Pancreas (tissue), 10 donors: ENCODE measurements at regions not wholly inside any gene's neighbourhood (a gene's known extent, or its start where the extent isn't known, plus 50 kb on each side); places are given as distances from the start of the nearest gene placed in this dataset.
"Not testable (repeated sequence)": the region's sequence is repeated elsewhere in the genome, so short reads cannot be mapped to it uniquely, and the experiment has no call there.

Experiments
- ATAC-seq, 4 donors: fragments of 200-7000 bp; cut with Tn5 transposase; one replicate each; pipeline versions ENCODE4 v1.8.0 to v1.9.1; 2020; ENCODE audit warnings: mild to moderate bottlenecking in 4 of 4, moderate library complexity in 4 of 4
- DNase-seq, 6 donors: peaks; one replicate each; pipeline ENCODE4 v3.0.0-alpha.2; 2020
- FAIRE-seq: peaks from 2 replicates; lab custom pipeline; 2012; peaks lifted over from hg19 to GRCh38; lab: Jason Lieb, UNC
- H3K27ac ChIP-seq, 4 donors: fragments of 200-600 bp; sonication (generic); 1 replicate in 3 of 4; 2 replicates in 1 of 4; pipeline versions ENCODE4 v1.5.0 to v1.8.0; 2020
- H3K27me3 ChIP-seq, 4 donors: fragments of 200-600 bp; one replicate each; pipeline ENCODE4 v1.8.0; 2021
- H3K36me3 ChIP-seq, 3 donors: fragments of 200-600 bp; sonication (generic) in 1 of 3; one replicate each; pipeline versions ENCODE4 v1.5.0 to v1.8.0; 2020 to 2021
- H3K4me1 ChIP-seq, 3 donors: fragments of 200-600 bp; one replicate each; pipeline ENCODE4 v1.8.0; 2021
- H3K4me3 ChIP-seq, 4 donors: fragments of 200-600 bp; sonication (generic) in 2 of 4; one replicate each; pipeline versions ENCODE4 v1.5.0 to v1.8.0; 2020 to 2021
- H3K9me3 ChIP-seq, 4 donors: fragments of 200-600 bp; one replicate each; pipeline ENCODE4 v1.8.0; 2021
- WGBS, 2 donors: extraction: QIAGEN DNeasy Blood & Tissue Kit; methylation state at CpG; one replicate each; pipeline ENCODE4 v1.1.7; 2013; 5-methylcytosine and 5-hydroxymethylcytosine counted together
- intact Hi-C, 3 donors: fragments of 100-400 bp; cut with DNase I; formaldehyde crosslinking; loops; one replicate each; pipeline versions ENCODE4 v1.11.1 to v1.14.2; 2022
- TF ChIP-seq, protein P1 (sequence below), 4 donors: fragments of 200-600 bp; sonication (generic) in 3 of 4; IDR thresholded peaks; one replicate each; pipeline versions ENCODE4 v1.5.0 to v1.8.0; 2021; ENCODE audit warnings: antibody characterized with exemption in 4 of 4
- donor health status: healthy with polysubstance abuse.
- donor health status: DM: no; HTN: no; CAD: no; lungs with moderate emphysema.
- donor health status: DM: no; HTN: no; CAD: no.
- donor health status: control.
- donor health status: control.
- donor health status: Bipolar disorder and iron deficiency.
- donor health status: DM: yes; HTN: yes; CAD: no.
- donor health status: DM: no; HTN: no; CAD: no.
- donor health status: DM: no; HTN: no; CAD: no.
- donor health status: DM: yes; HTN: yes; CAD: no.

DNA sequence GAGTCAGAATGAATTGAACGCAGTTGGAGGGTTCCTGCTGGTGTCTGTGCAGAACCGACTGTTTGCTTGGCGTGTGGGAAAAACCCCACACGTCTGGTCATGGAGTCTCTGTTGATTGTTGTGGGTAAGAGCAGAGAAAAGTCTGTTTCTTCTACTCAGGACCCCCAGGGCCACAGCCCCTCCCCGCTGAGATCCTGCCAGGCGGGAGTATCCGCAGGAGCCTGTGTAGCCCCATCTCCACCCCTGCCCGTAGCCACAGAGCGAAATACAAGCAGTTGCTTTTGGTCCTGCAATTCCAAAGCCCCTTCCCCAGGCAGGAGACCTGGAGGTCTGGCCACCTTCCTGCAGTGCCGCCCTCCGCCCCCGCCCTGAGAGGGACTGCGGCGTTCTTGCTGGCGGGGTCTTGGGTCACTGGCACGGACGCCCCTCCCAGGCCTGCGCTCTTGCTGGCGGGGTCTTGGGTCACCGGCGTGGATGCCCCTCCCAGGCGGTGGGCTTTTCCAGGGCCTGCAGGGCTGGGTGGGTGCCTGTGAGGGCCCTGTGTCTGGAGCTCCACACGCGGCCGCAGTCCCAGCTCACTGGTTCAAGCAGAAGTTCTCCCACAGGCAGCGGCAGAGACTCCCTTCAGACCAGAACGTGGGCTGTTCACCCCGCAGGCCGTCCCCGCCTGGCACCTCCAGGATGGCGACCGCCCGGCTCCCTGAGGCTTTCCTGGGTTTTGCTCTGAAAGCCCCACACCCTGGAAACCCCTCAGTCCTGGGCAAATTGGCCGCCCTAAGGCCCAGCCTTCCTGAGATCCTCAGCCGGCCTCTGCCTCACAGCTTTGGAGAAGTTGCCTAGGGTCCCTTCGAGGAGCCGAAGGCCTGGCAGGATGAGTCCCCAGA lies 76.0 kb upstream of the CTDP1 start:
- WGBS, 2 donors: 78 to 84% methylated on average over 37 of the region's 37 CpGs
- TF ChIP-seq, protein P1, sequence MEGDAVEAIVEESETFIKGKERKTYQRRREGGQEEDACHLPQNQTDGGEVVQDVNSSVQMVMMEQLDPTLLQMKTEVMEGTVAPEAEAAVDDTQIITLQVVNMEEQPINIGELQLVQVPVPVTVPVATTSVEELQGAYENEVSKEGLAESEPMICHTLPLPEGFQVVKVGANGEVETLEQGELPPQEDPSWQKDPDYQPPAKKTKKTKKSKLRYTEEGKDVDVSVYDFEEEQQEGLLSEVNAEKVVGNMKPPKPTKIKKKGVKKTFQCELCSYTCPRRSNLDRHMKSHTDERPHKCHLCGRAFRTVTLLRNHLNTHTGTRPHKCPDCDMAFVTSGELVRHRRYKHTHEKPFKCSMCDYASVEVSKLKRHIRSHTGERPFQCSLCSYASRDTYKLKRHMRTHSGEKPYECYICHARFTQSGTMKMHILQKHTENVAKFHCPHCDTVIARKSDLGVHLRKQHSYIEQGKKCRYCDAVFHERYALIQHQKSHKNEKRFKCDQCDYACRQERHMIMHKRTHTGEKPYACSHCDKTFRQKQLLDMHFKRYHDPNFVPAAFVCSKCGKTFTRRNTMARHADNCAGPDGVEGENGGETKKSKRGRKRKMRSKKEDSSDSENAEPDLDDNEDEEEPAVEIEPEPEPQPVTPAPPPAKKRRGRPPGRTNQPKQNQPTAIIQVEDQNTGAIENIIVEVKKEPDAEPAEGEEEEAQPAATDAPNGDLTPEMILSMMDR (IDR thresholded peaks at IDR 0.05): no peak
- intact Hi-C loops: no loop called here
- Histone ChIP-seq H3K9me3 (no peaks in the 10 kb centered on the region), H3K4me3 (no peak overlapping the region), H3K27me3 (no peaks in the 10 kb centered on the region), H3K4me1 (no peaks in the 10 kb centered on the region), H3K36me3 (no peaks in the 10 kb centered on the region), H3K27ac (no peak overlapping the region)
- peak in 3 of 6 donors; percentile 11 to 51 (median 49) for DNase-seq
- FAIRE-seq: no peak
- no peak for ATAC-seq

DNA sequence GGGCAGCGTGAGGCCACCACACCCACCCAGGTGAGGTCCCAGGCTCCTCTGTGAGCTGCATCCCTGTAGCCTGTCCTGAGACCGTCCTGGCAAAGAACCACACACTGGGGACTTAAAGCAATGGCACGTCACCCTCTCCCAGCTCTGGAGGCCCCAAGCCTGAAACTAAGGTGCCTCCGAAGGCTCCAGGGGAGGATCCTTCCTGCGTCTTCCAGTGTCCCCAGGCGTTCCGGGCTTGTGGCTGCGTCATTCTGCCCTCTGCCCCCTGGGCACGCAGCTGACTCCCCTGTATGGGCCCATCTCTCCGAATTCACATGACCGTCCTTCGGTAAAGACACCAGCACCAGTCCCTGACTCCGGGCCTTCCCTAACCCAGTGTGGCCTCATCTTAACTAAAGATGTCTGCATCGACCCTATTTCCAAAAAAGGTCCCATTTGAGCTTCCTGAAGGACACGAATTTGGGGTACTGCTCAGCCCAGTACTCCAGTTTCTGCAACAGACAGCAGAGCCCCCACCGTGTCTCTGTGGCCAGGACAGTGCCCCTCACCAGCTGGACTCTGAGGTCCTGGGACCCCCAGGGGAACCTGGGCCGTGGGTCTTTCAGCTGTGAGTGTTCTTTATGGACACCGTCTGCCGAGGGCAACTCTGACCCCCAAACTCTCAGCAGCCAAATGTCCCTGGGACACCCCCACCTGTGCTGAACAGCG lies 75.2 kb upstream of the CTDP1 start:
- no peak for FAIRE-seq
- H3K27me3 ChIP-seq: no peaks in the 10 kb centered on the region
- 74 to 82% methylated on average over 20 of the region's 20 CpGs for WGBS, 2 donors

DNA sequence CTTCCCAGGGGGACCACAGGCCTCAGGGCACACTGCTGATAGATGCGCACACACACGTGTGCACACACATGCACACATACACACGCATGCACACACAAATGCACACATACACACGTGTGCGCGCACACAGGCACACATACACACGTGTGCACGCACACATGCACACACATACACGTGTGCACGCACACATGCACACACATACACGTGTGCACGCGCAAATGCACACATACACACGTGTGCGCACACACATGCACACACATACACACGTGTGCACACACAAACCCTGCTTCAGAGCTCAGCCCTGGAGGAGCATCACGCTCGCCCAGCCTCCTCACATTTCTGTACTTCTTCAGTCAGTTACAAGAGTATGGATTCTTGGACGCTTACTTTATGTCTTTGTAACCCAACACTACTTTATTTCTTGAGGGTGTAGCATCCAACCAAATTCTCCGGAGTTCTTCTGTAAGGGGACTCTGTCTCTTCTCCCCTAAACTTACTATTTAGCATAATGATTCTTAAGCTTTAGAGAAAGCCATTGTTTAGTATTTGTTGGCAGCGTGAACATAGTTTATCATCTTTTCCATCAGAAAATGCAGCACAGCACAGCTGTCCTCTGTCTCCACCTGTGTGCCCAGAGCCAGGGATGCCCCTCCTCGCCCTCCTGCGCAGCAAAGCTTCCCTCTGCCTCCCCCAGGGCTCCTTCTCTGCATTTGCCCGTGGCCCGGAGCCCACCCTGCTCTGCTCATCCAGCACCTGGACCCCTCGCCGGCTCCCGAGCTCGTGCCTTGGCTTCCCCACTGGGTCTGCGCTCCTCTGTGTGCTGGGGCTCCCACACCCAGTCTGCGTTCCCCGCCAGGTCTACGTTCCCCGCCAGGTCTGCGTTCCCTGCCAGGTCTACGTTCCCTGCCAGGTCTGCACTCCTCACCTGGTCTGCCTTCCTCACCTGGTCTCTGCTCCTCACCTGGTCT lies 74.4 kb upstream of the CTDP1 start:
- Histone ChIP-seq H3K36me3 (no peaks in the 10 kb centered on the region), H3K27me3 (no peaks in the 10 kb centered on the region), H3K4me1 (no peaks in the 10 kb centered on the region), H3K9me3 (no peaks in the 10 kb centered on the region), H3K4me3 (no peak overlapping the region), H3K27ac (no peak overlapping the region)
- TF ChIP-seq, protein P1 (IDR thresholded peaks at IDR 0.05): no peak
- 73 to 82% methylated on average over 36 of the region's 36 CpGs for WGBS, 2 donors
- DNase-seq (peak in 3 of 6 donors; percentile 16 to 48 (median 47)), ATAC-seq (no peak), FAIRE-seq (no peak)
- intact Hi-C loops: no loop called here

More for the DNA sequence above, 75.2 kb upstream of the CTDP1 start:
- Histone ChIP-seq H3K4me3 (no peak overlapping the region), H3K27ac (no peak overlapping the region), H3K4me1 (no peaks in the 10 kb centered on the region), H3K9me3 (no peaks in the 10 kb centered on the region), H3K36me3 (no peaks in the 10 kb centered on the region)
- TF ChIP-seq, protein P1 (IDR thresholded peaks at IDR 0.05): no peak
- ATAC-seq: no peak
- intact Hi-C loops: no loop called here
- DNase-seq: peak in 2 of 6 donors; percentile 37 to 38

DNA sequence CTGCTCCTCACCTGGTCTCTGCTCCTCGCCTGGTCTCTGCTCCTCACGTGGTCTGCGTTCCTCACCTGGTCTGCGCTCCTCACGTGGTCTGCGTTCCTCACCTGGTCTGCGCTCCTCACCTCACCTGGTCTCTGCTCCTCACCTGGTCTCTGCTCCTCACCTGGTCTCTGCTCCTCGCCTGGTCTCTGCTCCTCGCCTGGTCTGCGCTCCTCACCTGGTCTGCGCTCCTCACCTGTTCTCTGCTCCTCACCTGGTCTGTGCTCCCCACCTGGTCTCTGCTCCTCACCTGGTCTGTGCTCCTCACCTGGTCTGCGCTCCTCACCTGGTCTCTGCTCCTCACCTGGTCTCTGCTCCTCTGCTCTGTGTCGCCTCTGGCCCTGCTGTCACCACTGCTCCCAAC lies 73.5 kb upstream of the CTDP1 start:
- ATAC-seq, H3K4me1 ChIP-seq, H3K27ac ChIP-seq, H3K36me3 ChIP-seq, H3K9me3 ChIP-seq, intact Hi-C loops, FAIRE-seq, H3K27me3 ChIP-seq, H3K4me3 ChIP-seq: not testable (repeated sequence)
- DNase-seq: peak in 3 of 6 donors; percentile 2 to 22 (median 16)
- WGBS, 2 donors: 77% methylated on average over 13 of the region's 13 CpGs
